Keratinocyte (primary cell): ENCODE measurements at regions not wholly inside any gene's neighbourhood (a gene's known extent, or its start where the extent isn't known, plus 50 kb on each side); places are given as distances from the start of the nearest gene placed in this dataset.

Source experiments
- EZH2 ChIP-seq: IDR thresholded peaks from one replicate; pipeline ENCODE4 v1.6.1; 2012; ENCODE audit warnings: inconsistent platforms, mild to moderate bottlenecking, low read length, moderate library complexity
- TF ChIP-seq, protein P1 (sequence below), 3 experiments: IDR thresholded peaks in 1 of 3; conservative IDR thresholded peaks in 1 of 3; optimal IDR thresholded peaks in 1 of 3; 2 replicates in 2 of 3; 3 replicates in 1 of 3; pipeline versions ENCODE3 to v1.5.1; 2011; ENCODE audit warnings: low read length in 3 of 3, mild to moderate bottlenecking in 3 of 3, moderate library complexity in 2 of 3, control low read depth in 1 of 3, inconsistent platforms in 1 of 3; ENCODE audit not compliant: insufficient read depth in 2 of 3; ENCODE audit errors: extremely low read depth in 1 of 3

DNA sequence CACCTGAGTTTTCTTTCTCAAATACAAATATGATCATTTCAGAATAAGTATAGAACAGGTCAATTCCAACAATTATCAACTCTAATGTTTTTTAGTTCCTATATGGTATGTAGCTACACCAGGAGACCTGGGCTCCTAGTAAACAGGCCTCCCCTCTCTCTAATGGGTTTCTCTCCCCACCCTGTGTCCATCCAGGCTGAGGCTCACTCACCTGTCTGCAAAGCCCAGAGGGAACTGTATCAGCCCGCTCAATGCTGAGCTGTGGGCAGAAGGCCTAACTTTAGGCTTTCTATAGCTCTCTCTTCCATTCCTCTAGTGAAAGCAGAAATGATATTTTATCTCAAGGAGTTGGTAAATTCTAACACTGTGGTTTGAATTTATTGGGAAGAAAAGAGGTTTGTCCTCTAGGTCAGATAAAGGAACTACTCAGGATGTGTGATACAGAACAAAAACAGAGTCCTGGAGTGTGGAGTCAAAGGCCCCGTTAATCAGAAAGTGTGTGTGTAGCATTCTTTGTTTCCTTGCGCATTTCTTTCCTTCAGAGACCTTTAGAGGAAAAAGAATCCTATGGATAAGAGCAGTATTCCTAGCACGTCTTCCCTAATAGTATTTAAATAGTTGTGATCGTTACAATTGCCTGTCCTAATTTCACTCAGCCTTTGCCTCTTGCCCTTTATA is 408.9 kb downstream of the PYDC2 start:
- TF ChIP-seq, protein P1, sequence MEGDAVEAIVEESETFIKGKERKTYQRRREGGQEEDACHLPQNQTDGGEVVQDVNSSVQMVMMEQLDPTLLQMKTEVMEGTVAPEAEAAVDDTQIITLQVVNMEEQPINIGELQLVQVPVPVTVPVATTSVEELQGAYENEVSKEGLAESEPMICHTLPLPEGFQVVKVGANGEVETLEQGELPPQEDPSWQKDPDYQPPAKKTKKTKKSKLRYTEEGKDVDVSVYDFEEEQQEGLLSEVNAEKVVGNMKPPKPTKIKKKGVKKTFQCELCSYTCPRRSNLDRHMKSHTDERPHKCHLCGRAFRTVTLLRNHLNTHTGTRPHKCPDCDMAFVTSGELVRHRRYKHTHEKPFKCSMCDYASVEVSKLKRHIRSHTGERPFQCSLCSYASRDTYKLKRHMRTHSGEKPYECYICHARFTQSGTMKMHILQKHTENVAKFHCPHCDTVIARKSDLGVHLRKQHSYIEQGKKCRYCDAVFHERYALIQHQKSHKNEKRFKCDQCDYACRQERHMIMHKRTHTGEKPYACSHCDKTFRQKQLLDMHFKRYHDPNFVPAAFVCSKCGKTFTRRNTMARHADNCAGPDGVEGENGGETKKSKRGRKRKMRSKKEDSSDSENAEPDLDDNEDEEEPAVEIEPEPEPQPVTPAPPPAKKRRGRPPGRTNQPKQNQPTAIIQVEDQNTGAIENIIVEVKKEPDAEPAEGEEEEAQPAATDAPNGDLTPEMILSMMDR (optimal IDR thresholded peaks at IDR 0.05 in 1 of 3, IDR thresholded peaks at IDR 0.05 in 1 of 3, conservative IDR thresholded peaks at IDR 0.05 in 1 of 3; ENCODE audit: extremely low read depth in 1 of 3, insufficient read depth in 2 of 3, low read length in 3 of 3) = no peak
- TF ChIP-seq EZH2 = no peak
